ENCODE measurements at regions not wholly inside any gene's neighbourhood (a gene's known extent, or its start where the extent isn't known, plus 50 kb on each side); places are given as distances from the start of the nearest gene placed in this dataset.
A peak's percentile ranks its signal among the peaks of the same experiment; 100 is the strongest.
"Not testable (repeated sequence)": the region's sequence is repeated elsewhere in the genome, so short reads cannot be mapped to it uniquely, and the experiment has no call there.

DNA sequence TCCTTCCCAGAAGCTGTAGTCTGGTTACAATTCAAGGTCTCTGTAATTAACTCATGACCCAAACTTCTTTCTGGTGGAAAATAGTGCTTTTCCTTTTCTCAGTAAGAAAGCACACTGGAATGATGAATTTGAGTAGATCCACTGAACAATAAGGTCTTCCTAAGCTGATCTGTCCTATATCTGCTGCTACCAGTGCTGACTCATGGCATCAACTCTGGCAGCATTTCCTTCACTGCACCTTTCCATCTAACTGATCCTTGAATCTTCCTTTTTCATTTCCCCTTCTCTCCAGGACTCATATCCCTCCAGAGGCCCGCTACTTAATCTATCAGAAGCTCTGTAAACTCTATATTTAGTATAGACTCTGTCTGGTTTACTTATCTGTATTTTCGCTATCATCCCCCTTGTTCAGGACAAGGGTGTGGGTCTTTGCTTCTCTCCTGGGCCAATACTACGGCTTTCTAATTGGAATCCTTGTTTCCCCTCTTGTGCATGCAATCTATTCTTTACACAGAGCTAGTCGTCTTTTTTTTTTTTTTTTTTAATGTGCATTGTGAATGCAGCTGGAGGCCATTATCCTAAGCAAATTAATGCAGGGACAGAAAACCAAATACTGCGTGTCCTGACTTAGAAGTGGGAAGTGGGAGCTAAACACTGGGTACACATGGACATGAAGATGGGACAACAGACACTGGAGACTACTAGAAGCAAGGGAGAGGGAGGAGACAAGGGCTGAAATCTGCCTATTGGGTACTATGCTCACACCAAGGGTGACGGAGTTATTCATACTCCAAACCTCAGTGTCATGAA lies 192.2 kb upstream of the RPS23 start:
- no peak for DNase-seq

DNA sequence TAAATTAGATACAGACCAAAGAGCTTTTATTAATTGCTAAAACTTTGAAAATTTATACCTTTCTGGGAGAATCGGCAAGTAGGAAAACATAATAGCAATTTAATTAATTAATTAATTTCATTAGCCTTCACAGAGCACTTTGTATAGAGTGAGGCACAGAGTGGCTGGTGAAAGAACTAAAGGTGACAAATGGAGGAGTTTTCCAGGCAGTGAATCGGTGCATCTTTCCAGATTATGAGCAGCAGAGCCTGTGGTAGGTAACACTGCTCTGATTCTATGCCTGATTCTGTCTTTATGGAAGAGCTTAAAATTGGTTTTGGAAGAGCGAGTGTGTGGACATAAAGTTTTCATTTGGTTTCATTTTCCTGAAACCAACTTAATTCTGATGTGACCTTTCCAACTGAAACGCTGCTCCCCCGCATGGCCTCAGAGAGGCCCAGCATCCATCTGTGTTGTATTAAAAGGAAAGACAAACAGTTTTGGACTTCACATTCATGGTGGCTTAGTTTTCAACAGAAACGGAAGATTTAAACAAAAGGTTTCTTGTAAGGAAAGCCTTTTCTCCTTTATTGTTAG lies 188.9 kb upstream of the RPS23 start:
- DNase-seq, result peak; percentile 70

DNA sequence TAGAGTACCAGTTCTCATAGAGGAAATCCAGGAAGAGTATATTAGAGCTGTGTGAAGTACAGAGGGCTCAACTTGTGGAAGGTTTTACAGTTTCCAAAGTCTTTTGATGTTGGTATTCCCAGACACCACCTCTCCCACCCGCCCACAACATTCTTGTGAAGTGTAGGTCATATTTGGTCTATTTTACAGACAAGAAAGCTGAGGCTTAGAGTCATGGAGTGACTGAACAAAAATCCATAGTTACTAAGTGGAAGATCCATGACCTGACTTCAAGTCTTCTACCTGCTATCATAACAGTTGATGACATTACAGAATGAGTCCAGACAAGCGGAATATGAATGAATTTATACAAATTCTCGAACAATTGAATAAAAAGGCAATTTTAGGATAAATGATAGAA lies 187.1 kb upstream of the RPS23 start:
- DNase-seq, result no peak

DNA sequence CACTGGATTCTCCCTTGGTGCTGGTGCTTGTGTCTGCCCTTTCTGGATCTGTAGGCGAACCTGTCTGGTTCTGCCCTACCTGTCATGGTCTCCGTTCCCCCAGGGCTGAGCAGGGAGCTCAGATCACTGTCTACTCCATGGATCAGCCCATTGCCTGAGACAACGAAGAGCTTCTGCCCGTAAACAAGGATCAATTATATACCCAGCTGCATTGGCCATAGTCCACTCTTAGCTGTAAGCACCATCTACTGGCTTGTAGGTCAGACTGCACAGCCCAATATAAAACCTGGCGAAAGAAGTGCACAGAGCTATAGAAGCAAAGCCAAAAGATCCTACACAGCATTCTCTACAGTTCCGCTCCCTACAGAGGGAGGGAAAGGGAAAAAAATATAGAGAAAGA lies 181.5 kb upstream of the RPS23 start:
- DNase-seq, result no peak

DNA sequence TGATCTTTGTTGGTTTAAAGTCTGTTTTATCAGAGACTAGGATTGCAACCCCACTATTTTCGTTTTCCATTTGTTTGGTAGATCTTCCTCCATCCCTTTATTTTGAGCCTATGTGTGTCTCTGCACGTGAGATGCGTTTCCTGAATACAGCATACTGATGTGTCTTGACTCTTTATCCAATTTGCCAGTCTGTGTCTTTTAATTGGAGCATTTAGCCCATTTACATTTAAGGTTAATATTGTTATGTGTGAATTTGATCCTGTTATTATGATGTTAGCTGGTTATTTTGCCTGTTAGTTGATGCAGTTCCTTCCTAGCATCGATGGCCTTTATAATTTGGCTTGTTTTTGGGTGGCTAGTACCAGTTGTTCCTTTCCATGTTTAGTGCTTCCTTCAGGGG lies 177.2 kb upstream of the RPS23 start:
- DNase-seq, result not testable (repeated sequence)

DNA sequence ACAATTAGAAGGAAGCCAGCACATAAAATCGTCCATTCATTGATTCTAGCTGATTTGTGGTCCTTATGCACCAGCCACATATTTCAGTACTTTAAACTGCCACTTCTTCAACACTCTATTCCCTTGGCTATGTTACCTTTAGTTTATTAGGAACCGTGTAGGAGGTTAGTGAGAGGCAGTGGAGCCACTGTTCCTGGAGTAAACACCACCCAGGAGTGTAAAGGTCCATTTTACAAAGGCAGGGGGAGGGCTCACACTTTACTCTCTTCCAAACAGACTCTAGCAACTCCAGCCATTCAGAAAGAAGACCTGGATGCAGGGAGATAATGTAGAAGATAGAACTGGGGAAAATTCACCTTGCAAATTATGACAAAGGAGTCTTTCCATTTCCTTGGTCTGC lies 170.2 kb upstream of the RPS23 start:
- DNase-seq, result no peak

DNA sequence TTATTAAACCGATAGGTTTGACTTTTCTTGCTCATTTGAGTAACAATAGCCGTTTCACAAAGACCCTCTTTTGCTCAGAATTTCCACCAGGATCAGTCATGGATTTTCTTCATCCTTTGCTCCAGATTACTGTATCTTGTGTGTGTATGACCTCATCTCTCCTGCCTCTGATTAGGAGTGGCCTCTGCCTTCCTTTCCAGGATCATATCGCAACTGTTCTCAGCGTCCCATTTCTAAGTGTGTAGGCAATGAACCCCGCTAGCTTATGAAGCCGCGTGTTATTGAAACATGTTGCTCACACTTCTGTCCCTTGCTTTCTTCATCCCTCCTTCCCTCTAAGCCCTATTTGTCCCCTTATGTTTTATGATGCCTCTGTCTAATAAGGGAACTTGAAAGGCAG lies 169.8 kb upstream of the RPS23 start:
- DNase-seq, result no peak

DNA sequence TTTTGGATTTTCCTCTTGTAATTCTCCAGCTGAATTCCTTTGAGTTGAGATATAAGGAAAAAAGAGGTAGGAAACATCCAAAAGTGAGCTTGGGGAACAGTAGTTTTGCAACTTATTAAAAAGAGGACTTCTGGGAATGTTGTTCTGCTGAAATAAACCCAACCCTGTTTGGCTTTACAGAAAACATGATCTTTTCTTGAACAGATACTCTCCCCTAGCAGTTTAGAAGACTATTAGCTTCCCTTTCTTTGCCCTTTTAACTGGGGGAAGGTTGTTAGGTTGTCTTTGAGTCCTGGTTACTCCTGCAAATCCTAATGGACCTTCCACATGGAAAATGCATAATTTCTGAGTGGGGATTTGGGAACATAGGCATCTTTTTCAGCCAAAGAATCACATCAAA lies 168.7 kb upstream of the RPS23 start:
- no peak for DNase-seq

DNA sequence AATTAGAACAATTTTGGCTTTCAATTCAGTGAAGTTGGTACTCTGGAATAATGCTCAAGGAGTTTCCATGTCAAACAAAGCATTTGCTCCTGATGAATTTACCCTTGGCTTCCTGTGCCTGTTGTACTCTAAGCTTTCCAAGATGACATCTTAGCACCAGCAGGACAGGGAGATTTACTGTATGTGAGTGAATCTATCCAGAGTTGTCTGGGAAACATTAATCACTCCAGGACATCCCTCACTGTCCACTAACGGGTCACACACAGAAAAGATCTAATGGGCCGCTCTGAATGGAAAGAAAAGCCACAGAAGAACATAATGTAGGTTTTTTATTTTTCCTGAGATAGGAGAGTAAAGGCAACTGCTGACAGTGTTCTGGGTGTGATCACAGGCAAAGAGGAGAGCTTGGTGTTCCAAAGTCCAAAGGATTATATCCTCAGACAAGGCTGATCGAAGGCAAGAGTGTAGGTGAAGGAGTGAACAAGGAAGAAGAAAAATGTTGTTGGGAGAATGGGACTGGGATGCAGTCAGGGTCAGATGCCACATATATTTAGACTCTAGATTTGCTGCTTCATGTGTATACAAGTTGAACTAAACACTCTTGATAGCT lies 167.7 kb upstream of the RPS23 start:
- no peak for DNase-seq

DNA sequence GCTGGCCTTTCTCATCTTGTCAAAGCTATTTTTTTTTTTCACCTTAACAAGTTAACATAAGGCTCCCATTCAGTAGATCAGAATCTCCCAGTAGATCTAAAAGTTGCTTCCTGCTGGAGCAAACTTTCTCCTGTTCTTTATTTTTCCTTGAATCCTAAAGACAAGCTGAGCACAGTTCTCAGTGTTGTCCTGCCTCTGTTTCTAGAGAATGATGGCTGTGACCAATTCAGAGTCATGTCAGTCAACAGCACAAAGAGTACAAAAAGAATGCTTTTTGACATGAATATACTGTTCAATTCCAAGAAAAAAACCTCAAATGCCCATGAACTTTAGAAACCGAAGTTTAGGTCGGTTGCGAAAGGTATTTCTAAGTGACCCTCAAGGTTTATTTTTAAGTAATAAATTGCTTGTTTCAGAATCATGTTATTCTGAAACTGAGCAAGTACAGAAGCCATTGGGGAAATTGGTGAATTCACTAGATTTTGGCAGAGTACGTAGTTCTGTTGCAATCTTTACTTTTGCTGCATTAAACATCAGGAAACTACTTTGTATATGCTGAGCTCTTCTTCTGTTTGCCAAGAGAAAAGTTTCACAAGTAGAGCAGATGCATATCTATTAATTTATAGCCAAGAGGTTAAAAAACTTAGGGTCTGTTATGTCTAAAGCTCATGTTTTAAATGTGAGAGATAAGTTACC lies 161.7 kb upstream of the RPS23 start:
- DNase-seq, result no peak

DNA sequence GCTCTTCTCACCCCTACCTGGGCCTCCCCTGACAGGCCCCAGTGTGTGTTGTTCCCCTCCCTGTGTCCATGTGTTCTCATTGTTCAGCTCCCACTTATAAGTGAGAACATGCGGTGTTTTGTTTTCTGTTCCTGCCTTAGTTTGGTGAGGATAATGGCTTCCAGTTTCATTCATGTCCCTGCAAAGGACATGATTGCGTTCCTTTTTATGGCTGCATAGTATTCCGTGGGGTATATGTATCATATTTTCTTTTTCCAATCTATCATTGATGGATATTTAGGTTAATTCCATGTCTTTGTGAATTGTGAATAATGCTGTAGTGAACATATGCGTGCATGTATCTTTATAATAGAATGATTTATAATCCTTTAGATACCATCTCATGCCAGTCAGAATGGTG lies 159.4 kb upstream of the RPS23 start:
- DNase-seq, result not testable (repeated sequence)

DNA sequence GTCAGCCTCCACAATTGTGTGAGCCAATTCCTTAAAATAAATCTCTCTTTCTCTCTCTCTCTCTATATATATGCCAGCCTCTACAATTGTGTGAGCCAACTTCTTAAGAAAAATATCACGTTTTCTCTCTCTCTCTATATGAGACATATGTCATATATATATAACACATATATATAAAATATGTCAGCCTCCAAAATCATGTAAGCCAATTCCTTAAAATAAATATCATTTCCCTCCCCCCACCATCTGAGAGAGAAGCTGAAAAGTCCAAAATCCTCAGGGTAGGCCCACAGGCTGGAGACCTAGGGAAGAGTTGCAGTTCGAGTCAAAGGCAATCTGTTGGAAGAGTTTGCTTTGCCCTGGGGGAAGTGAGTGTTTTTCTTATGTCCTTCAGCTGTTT lies 158.1 kb upstream of the RPS23 start:
- no peak for DNase-seq

DNA sequence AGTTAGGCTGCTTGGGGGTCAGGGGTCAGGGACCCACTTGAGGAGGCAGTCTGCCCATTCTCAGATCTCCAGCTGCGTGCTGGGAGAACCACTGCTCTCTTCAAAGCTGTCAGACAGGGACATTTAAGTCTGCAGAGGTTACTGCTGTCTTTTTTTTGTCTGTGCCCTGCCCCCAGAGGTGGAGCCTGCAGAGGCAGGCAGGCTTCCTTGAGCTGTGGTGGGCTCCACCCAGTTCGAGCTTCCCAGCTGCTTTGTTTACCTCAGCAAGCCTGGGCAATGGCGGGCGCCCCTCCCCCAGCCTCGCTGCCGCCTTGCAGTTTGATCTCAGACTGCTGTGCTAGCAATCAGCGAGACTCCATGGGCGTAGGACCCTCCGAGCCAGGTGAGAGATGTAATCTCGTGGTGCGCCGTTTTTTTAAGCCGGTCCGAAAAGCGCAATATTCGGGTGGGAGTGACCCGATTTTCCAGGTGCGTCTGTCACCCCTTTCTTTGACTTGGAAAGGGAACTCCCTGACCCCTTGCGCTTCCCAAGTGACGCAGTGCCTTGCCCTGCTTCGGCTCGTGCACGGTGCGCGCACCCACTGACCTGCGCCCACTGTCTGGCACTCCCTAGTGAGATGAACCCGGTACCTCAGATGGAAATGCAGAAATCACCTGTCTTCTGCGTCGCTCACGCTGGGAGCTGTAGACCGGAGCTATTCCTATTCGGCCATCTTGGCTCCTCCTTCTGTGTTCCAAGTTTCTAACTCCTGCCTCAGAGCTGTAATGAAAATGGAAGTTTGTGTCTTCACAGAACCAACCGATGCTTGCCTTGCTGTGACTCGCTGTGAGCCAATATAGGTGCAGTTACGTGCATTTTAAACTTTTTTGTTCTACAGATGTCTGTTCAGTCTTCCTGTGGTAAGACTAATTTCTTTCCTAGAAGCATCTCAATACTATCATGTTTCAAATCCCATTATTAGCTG lies 156.8 kb upstream of the RPS23 start:
- DNase-seq, result not testable (repeated sequence)

DNA sequence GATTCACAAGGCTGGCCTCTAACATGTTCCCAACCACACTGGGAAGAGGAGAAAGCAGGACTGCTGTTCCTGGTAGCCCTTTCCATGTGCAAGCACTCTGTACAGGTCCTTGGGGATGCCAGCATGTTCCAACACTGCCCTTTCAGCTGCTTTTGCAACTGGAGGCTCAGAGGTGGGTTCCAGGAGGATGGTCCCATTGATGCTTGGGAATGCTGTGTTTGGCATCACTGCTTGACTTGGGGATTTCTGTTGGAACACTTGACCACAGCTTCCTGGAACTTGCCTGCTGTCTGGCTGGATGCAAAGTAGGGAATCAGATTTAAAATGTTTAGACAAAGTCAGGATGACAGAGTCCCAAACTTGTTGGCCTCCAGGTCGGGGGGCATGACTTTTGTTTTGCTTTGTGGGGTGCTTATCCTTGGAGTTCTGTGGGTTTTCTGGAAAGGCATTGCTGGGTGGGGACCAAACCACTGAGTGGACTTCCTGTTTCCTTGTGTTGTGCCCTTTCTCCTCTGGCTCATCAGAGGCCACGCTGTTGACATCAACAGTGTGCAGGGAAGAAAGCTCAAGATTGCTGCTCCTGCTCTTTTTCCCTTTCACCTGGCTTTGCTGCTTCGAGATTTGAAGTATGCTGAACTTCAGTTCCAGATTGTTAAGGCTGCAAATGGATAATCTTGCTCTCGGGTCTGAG lies 148.5 kb upstream of the RPS23 start:
- no peak for DNase-seq

DNA sequence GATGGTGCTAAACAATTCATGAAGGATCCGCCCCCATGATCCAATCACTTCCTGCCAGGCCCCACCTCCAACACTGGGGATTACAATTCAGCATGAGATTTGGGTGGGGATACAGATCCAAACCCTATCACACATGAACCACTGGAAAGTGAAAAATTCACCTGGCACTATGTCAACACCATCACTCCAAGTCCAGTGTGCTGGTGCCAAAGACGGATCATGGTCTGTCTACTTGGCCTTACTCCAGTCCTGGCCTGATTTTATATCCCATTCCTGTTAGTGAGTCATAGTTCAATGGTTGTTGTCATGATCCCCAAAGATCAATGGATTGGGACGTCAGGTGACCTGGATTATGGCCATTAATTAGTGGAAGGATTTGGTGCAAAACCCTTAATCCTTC lies 147.4 kb upstream of the RPS23 start:
- DNase-seq, result no peak

DNA sequence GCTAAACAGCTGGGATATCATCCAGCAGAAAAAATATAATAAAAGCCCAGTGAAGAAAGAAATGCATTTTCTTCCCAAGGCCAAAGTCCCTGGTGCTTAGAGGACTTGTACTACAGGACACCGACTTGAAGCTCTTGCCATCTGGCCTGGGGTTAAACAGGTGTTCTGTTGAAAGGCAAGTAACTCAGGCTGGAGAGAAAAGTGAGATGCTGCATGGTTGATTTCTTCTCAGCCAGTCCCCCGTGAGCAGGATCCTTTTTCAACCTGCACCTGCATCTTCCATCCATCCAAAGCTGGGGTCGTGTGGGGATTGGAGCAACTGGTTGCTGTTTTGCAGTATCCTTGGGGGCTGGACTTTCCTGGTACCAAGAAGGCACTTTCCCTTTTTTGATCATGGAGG lies 146.1 kb upstream of the RPS23 start:
- DNase-seq, result no peak

DNA sequence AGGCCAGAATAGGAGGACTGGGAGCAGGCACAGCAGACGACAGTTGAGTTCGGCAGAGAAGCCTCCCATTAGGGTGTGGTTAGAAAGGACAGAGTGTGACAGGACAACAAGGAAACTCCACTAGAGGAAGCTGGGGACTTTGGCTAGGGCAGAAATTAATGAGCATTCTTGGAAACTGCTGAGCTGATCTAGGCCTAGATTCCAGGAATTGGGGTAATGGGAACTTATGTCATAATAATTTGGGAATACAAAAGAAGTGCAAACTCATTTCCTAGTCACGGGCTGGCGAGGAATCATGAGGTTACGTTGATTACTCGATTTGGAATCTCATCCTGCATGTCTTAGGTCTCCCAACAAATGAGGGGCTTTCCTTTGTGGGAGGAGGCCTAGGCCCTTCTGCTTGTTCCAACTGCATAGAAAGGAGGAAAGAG lies 144.6 kb upstream of the RPS23 start:
- DNase-seq, result peak; percentile 40

DNA sequence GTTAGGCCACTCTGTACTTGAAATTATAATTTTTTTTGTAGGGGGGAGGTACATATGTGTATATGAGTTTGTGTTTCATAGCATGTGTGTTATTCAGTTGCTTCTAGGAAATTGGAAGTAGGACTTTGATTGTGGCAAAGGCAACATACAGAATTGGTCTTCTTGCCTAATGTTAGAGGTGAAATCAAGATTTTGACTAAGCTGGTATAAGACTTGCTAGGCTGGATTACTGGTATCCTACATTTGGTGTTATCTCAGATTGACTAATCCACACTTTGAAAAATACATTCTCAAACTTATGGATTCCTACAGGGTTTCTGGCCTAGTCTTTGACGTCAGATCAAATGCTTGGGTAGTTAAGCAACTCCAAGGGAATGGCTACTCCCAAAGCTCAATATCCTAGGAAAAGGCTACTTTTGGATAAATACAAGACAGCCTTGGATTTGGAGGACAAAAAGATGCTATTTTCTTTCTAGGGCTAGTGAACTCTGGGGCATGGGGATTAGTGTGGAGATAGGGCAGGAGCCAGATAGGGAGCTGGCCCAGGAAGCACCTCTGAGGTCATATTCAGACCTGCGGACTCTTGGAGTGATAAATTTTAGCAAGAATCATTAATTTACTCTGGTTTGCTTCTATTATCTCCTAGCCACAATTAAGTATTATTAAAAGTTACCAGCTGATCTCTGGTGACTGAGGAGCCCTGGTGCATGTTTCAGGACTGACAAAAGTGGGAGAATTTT lies 144.0 kb upstream of the RPS23 start:
- no peak for DNase-seq

DNA sequence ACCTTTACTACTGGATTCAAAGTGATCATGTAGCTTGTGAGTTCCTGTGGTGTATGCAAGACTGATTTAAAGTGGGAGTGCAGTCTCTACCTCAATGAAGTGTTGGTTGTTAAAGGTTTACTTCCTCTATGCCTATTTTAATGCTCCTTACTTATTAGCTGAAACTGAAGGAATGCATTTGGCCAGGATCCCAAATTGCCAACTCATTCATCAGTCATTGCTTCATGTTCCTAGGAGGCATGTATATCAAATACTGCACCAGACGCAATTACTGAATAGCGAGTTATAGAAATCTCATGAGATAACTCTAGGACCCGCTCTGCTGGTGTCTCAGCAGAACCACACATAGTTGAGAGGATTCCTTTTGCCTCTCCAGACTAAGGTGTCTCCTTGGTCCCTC lies 143.0 kb upstream of the RPS23 start:
- DNase-seq, result peak; percentile 94

DNA sequence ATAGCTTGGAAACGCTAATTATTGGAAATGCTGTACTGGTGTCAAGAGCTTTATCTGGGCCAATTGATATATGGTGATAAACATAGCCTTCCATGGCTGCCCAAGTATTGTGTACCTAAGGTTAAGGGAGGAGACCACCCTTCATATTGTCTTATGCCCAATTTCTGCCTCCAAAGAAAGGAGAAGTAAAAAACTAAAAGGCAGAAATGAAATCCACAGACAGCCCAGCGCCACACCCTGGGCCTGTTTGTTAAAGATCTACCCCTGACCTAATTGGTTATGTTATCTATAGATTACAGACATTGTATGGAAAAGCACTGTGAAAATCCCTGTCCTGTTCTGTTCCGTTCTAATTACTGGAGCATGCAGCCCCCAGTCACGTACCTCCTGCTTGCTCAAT lies 142.4 kb upstream of the RPS23 start:
- not testable (repeated sequence) for DNase-seq
